ENCODE measurements at regions not wholly inside any gene's neighbourhood (a gene's known extent, or its start where the extent isn't known, plus 50 kb on each side); places are given as distances from the start of the nearest gene placed in this dataset.
"Not testable (repeated sequence)": the region's sequence is repeated elsewhere in the genome, so short reads cannot be mapped to it uniquely, and the experiment has no call there.

DNA sequence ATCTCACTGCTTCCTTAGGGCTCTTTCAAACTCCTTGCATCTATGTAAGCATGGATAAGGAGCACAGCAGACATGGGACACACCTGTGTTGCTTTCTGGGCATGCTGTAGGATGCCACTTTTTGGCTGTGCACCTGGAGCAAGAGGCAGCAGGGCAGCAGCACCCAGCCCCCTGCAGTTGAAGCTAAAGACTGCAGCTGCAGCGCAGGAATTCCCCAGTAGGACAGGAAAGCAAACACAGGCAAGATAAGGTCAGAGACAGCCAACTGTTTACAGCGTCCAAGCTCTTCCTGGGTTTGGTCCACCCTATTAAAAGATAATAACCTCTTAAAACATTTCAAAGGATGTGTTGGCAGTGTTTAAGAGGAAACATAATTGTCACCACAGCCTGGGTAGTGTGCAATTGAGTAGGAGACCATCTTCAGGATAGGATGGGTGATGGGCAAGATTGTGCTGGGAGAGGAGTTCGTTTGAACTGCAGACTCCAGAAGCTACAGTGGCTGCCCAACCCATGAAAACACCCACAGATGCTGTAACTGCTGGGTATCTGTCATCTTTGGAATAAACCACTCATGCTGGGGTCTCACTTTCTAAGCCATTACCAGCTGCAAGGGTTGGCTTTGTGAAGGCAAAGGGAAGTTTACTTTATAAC lies 242.3 kb upstream of the PLGLB1 start:
- H3K4me3 ChIP-seq; H3K27me3 ChIP-seq (ENCODE audit: control insufficient read depth in 3 of 3, insufficient read depth in 3 of 3, low read length in 2 of 3); H3K36me3 ChIP-seq (ENCODE audit: control insufficient read depth in 4 of 4, insufficient read depth in 4 of 4, low read length in 4 of 4); H3K9me3 ChIP-seq (ENCODE audit: control insufficient read depth in 4 of 4, insufficient read depth in 3 of 4, low read length in 3 of 4); H3K9ac ChIP-seq (ENCODE audit: insufficient read depth in 1 of 2, low read length in 2 of 2); H3K27ac ChIP-seq (ENCODE audit: low read depth in 1 of 2, low read length in 1 of 2); ATAC-seq (ENCODE audit: insufficient read depth, low FRiP score); H3K4me1 ChIP-seq (ENCODE audit: control insufficient read depth in 5 of 5, insufficient read depth in 5 of 5, low read length in 5 of 5); DNase-seq: not testable (repeated sequence)
- WGBS, 2 donors = 0% methylated on average over 1 of the region's 3 CpGs; no CpG with 5 or more reads in 1 of the 2 donors

DNA sequence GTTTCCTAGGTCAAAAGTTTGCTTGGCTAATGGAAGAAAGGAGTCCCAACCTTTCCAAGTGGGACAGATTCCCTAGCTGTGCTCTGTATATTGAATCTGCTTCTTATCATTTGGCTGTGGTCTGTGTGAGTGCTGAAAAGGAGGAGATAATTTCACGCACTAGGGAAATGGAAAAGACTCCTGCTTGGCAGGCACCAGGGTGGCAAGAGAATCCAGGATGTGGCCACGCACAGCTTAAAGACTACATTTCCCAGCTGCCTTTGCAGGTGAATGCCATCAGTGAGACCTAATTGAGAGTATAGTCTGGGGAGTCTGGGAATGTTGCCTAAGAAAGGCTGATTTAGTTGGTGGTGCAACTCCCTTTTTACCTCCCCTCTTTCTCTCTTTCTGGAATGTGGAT lies 253.5 kb upstream of the PLGLB1 start:
- H3K9ac ChIP-seq (ENCODE audit: insufficient read depth in 1 of 2, low read length in 2 of 2); H3K4me3 ChIP-seq; H3K36me3 ChIP-seq (ENCODE audit: control insufficient read depth in 4 of 4, insufficient read depth in 4 of 4, low read length in 4 of 4); DNase-seq; H3K27me3 ChIP-seq (ENCODE audit: control insufficient read depth in 3 of 3, insufficient read depth in 3 of 3, low read length in 2 of 3); H3K9me3 ChIP-seq (ENCODE audit: control insufficient read depth in 4 of 4, insufficient read depth in 3 of 4, low read length in 3 of 4); H3K27ac ChIP-seq (ENCODE audit: low read depth in 1 of 2, low read length in 1 of 2); ATAC-seq (ENCODE audit: insufficient read depth, low FRiP score); H3K4me1 ChIP-seq (ENCODE audit: control insufficient read depth in 5 of 5, insufficient read depth in 5 of 5, low read length in 5 of 5): not testable (repeated sequence)
- 61 to 94% methylated on average over 1 to 2 of the region's 2 CpGs for WGBS, 2 donors

DNA sequence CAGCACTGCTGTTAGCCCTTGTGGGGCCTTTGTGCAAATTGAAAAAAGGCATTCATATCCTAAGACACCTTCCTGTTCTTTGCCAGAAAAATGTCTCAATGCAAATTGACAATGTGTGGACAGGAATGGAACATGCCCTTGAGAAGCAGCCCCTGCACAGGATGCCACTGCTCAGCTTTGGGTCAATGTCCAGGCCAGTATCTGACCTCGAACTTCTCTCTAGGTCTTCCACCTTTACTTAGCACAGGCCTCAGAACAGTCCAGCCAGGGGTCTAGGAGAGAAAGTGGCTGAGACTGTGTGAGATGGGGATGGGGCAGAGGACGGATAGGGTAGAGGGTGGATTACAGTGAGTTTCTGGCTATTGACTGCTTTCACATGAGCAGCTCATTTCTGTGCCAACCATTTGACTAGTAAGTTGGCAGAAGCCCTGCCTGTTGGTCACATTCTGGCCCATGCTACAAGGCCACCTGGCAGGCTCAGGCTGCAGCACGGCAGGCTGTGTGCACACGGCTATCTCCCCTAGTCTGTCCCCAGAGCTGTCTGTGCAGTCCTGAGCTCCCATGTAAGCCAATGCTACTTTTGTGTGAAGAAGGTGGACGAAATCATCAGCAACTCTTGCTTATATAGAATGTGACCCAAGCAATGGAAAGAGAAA lies 254.5 kb upstream of the PLGLB1 start:
- ATAC-seq (ENCODE audit: insufficient read depth, low FRiP score) = not testable (repeated sequence)

DNA sequence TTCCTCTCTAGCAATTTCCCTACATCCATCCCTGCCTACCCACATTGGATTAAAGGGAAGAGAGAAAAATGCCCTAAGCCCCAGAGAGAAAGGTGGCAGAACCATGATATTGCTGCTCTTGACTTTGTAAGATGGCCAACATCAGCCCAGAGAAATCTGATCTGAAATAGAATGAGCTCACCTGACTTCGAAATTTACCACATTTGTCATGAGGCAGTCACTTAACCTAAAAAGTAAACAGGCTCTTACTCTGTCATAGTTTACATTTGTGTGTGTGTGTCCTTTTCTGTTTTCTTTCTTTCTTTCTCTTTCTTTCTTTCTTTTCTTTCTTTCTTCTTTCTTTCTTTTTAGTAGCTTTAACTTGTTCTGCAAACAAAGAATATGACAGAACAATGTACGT lies 255.0 kb upstream of the PLGLB1 start:
- ATAC-seq (ENCODE audit: insufficient read depth, low FRiP score); H3K4me3 ChIP-seq; H3K9me3 ChIP-seq (ENCODE audit: control insufficient read depth in 4 of 4, insufficient read depth in 3 of 4, low read length in 3 of 4); H3K36me3 ChIP-seq (ENCODE audit: control insufficient read depth in 4 of 4, insufficient read depth in 4 of 4, low read length in 4 of 4); H3K4me1 ChIP-seq (ENCODE audit: control insufficient read depth in 5 of 5, insufficient read depth in 5 of 5, low read length in 5 of 5); DNase-seq; H3K27ac ChIP-seq (ENCODE audit: low read depth in 1 of 2, low read length in 1 of 2); H3K27me3 ChIP-seq (ENCODE audit: control insufficient read depth in 3 of 3, insufficient read depth in 3 of 3, low read length in 2 of 3); H3K9ac ChIP-seq (ENCODE audit: insufficient read depth in 1 of 2, low read length in 2 of 2): not testable (repeated sequence)
- WGBS, 2 donors = 77 to 86% methylated on average over 1 of the region's 2 CpGs

More for the DNA sequence above, 254.5 kb upstream of the PLGLB1 start:
- H3K4me3 ChIP-seq; H3K9me3 ChIP-seq (ENCODE audit: control insufficient read depth in 4 of 4, insufficient read depth in 3 of 4, low read length in 3 of 4); H3K4me1 ChIP-seq (ENCODE audit: control insufficient read depth in 5 of 5, insufficient read depth in 5 of 5, low read length in 5 of 5); H3K36me3 ChIP-seq (ENCODE audit: control insufficient read depth in 4 of 4, insufficient read depth in 4 of 4, low read length in 4 of 4); H3K9ac ChIP-seq (ENCODE audit: insufficient read depth in 1 of 2, low read length in 2 of 2); DNase-seq; H3K27me3 ChIP-seq (ENCODE audit: control insufficient read depth in 3 of 3, insufficient read depth in 3 of 3, low read length in 2 of 3); H3K27ac ChIP-seq (ENCODE audit: low read depth in 1 of 2, low read length in 1 of 2): not testable (repeated sequence)
- 88 to 95% methylated on average over 5 of the region's 5 CpGs for WGBS, 2 donors

DNA sequence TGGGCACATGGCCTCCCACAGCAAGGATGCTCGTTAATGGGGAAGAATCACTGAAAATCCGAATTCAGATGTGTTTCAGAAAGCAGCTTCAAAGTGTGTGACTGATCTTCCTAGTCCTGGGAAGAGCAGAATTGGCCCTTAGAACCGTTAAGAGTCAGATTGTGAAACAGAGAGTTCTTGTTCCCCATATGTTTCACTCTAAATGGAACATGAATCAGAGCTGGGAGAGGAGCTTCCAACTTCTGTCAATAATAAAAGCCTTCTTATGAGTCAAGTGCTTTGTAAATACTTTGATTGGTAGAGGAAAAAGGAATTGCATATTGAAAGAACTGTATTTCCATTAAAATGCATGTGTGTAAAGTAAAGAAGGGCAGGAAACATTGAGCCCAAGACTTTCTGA lies 256.1 kb upstream of the PLGLB1 start:
- H3K27ac ChIP-seq (ENCODE audit: low read depth in 1 of 2, low read length in 1 of 2); H3K27me3 ChIP-seq (ENCODE audit: control insufficient read depth in 3 of 3, insufficient read depth in 3 of 3, low read length in 2 of 3); H3K4me3 ChIP-seq; H3K4me1 ChIP-seq (ENCODE audit: control insufficient read depth in 5 of 5, insufficient read depth in 5 of 5, low read length in 5 of 5); H3K9ac ChIP-seq (ENCODE audit: insufficient read depth in 1 of 2, low read length in 2 of 2); DNase-seq; H3K36me3 ChIP-seq (ENCODE audit: control insufficient read depth in 4 of 4, insufficient read depth in 4 of 4, low read length in 4 of 4); H3K9me3 ChIP-seq (ENCODE audit: control insufficient read depth in 4 of 4, insufficient read depth in 3 of 4, low read length in 3 of 4); ATAC-seq (ENCODE audit: insufficient read depth, low FRiP score): not testable (repeated sequence)
- no CpG with 5 or more reads among the region's 3 CpGs for WGBS, 2 donors

DNA sequence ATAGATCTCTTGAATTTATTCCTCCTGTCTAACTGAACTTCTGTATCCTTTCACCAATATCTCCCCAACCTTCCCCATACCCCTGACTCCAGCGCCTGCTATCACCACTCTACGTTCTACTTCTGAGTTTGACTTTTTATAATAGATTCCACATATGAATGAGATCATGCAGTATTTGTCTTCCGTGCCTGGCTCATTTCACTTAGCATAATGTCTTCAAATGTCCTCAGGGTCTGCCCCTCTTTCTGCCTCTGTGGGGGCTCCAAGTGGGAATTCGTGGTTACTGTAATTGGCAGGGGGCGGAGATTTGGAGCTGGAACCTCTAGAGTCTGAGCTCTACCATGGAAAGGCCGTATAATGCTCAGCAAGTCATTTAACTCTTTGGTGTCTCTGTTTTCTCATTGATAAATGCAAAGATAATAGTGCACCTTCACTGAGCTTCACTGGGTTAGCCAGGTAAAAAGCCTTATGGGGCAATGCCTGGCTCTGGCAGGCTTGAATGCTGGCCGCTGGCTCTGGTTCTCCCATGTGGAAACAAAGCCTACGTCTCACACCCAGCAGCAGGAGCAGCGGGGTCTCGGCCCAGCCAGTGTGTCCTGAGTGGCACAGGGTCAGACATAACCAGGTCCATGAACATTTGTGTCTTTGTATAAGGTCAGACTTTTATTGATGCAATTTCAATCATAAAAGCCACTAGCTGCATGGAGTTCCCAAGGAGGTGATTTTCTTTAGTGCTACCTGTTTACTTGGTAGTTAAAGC lies 259.1 kb upstream of the PLGLB1 start:
- 97 to 98% methylated on average over 4 of the region's 10 CpGs for WGBS, 2 donors
- not testable (repeated sequence) for H3K9me3 ChIP-seq (ENCODE audit: control insufficient read depth in 4 of 4, insufficient read depth in 3 of 4, low read length in 3 of 4); H3K27me3 ChIP-seq (ENCODE audit: control insufficient read depth in 3 of 3, insufficient read depth in 3 of 3, low read length in 2 of 3); ATAC-seq (ENCODE audit: insufficient read depth, low FRiP score); H3K27ac ChIP-seq (ENCODE audit: low read depth in 1 of 2, low read length in 1 of 2); H3K4me1 ChIP-seq (ENCODE audit: control insufficient read depth in 5 of 5, insufficient read depth in 5 of 5, low read length in 5 of 5); H3K4me3 ChIP-seq; H3K36me3 ChIP-seq (ENCODE audit: control insufficient read depth in 4 of 4, insufficient read depth in 4 of 4, low read length in 4 of 4); DNase-seq; H3K9ac ChIP-seq (ENCODE audit: insufficient read depth in 1 of 2, low read length in 2 of 2)

DNA sequence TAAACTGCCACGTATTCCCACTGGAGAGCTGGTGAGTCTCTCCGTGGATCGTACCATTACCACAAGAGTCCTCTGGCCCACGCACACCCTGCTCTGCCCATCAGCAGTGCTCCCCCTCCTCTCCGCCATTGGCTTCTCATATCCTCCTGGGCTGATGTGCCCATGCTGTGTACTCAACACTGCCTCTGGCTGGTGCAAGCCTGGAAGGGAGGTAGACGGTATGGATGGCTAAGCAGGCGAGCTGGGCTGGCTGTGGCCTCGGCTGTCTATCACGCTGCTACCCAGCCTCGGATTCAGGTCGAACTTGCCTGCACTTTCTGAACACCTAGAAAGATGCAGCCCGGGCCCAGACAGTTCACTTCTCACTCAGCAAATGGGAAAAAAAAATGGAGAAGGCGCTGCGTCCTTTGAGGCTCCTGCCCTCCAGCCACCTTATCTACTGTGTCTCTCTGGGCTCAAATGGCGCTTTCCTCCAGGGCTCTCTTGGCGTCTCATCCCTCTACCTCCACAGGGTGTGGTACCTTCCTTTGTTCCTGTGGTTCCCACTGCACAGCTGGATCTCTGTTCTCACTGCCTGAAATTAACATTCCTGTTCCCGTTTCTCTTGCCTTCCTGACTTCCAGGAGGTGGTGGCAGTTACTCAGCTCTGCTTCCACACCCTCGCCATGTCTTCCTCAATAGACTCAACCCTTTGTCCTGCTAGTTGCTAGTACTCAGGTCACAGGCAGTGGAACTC lies 262.3 kb upstream of the PLGLB1 start:
- not testable (repeated sequence) for H3K9ac ChIP-seq (ENCODE audit: insufficient read depth in 1 of 2, low read length in 2 of 2); H3K27me3 ChIP-seq (ENCODE audit: control insufficient read depth in 3 of 3, insufficient read depth in 3 of 3, low read length in 2 of 3); H3K4me1 ChIP-seq (ENCODE audit: control insufficient read depth in 5 of 5, insufficient read depth in 5 of 5, low read length in 5 of 5); H3K4me3 ChIP-seq; H3K36me3 ChIP-seq (ENCODE audit: control insufficient read depth in 4 of 4, insufficient read depth in 4 of 4, low read length in 4 of 4); H3K9me3 ChIP-seq (ENCODE audit: control insufficient read depth in 4 of 4, insufficient read depth in 3 of 4, low read length in 3 of 4); ATAC-seq (ENCODE audit: insufficient read depth, low FRiP score); DNase-seq; H3K27ac ChIP-seq (ENCODE audit: low read depth in 1 of 2, low read length in 1 of 2)
- 85 to 89% methylated on average over 17 to 18 of the region's 18 CpGs for WGBS, 2 donors

DNA sequence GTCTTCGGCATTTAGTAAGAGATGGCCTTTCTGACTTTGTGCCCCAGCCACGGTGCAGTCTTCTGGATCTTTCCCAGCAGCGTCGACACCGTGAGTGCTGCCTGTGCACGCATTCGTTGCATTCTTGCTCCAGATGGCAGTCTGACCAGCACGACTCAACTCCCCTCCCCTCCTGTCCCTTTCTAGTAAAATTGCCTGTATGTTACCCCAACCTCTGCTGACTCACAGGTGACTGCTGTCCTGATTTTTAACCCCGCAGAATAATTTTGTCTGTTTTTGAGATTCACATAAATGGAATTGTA lies 262.8 kb upstream of the PLGLB1 start:
- 81 to 100% methylated on average over 1 to 2 of the region's 9 CpGs for WGBS, 2 donors
- ATAC-seq (ENCODE audit: insufficient read depth, low FRiP score); DNase-seq; H3K4me3 ChIP-seq; H3K9ac ChIP-seq (ENCODE audit: insufficient read depth in 1 of 2, low read length in 2 of 2); H3K36me3 ChIP-seq (ENCODE audit: control insufficient read depth in 4 of 4, insufficient read depth in 4 of 4, low read length in 4 of 4); H3K9me3 ChIP-seq (ENCODE audit: control insufficient read depth in 4 of 4, insufficient read depth in 3 of 4, low read length in 3 of 4); H3K4me1 ChIP-seq (ENCODE audit: control insufficient read depth in 5 of 5, insufficient read depth in 5 of 5, low read length in 5 of 5); H3K27me3 ChIP-seq (ENCODE audit: control insufficient read depth in 3 of 3, insufficient read depth in 3 of 3, low read length in 2 of 3); H3K27ac ChIP-seq (ENCODE audit: low read depth in 1 of 2, low read length in 1 of 2): not testable (repeated sequence)

Data from lung (tissue), 9 donors.